ENCODE measurements at regions not wholly inside any gene's neighbourhood (a gene's known extent, or its start where the extent isn't known, plus 50 kb on each side); places are given as distances from the start of the nearest gene placed in this dataset.

DNA sequence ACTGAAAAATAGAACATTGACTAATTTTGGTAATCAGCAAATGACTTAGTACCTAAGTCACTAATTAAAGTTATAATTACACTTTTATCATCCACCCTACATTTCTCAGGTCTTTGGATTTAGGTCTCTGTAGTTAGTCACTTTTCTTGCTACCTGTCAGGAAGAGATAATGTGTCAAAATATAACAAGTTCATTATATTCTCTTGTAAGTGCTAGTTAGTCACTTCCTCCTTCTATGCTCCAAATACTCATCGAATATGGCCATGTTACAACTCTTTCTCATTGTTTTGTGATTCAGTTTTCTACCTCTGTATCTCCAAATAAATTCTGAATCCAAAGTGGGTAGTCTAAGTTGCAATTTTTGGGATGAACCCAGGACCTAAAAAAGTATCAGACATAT lies 163.5 kb upstream of the KIF2B start:
- Mint-ChIP-seq H3K4me3 (no peak overlapping the region), H3K27me3 (ENCODE audit: insufficient read depth, low read depth, poor library complexity) (no peaks in the 10 kb centered on the region), H3K27ac (no peak overlapping the region), H3K4me1 (peaks cover 3% of the 10 kb centered on the region; the same call in 1 of the 3 replicates), H3K9me3 (no peaks in the 10 kb centered on the region), H3K36me3 (ENCODE audit: low read depth) (no peaks in the 10 kb centered on the region)
- DNase-seq (ENCODE audit: low spot score) (no peak), ATAC-seq (no peak)
- H2AFZ ChIP-seq, result no peak overlapping the region
- H3K27ac ChIP-seq (ENCODE audit: low read depth), result no peak overlapping the region
- H3K36me3 ChIP-seq (ENCODE audit: insufficient read depth), result no peaks in the 10 kb centered on the region
- H3K27me3 ChIP-seq (ENCODE audit: insufficient read depth), result no peaks in the 10 kb centered on the region
- no peaks in the 10 kb centered on the region for H3K79me2 ChIP-seq (replicated peaks; ENCODE audit: insufficient read depth)
- no peak overlapping the region for H3K4me2 ChIP-seq
- no peak overlapping the region for H3K4me3 ChIP-seq
- H3F3A ChIP-seq (replicated peaks; ENCODE audit: low read depth), result no peaks in the 10 kb centered on the region
- peaks cover 7% of the 10 kb centered on the region; the same call in 1 of the 2 replicates for H3K4me1 ChIP-seq (ENCODE audit: insufficient read depth)
- TF ChIP-seq JUNB (IDR thresholded peaks at IDR 0.05; ENCODE audit: unreplicated experiment), result no peak
- TF ChIP-seq EZH2 (IDR thresholded peaks at IDR 0.05; ENCODE audit: low read depth, unreplicated experiment), result no peak
- H3K9me2 ChIP-seq (ENCODE audit: insufficient read depth), result 0 out of 2 replicates have a peak, but pooled peaks cover 4% of the 10 kb centered on the region
- H4K20me1 ChIP-seq (replicated peaks; ENCODE audit: insufficient read depth), result no peaks in the 10 kb centered on the region

DNA sequence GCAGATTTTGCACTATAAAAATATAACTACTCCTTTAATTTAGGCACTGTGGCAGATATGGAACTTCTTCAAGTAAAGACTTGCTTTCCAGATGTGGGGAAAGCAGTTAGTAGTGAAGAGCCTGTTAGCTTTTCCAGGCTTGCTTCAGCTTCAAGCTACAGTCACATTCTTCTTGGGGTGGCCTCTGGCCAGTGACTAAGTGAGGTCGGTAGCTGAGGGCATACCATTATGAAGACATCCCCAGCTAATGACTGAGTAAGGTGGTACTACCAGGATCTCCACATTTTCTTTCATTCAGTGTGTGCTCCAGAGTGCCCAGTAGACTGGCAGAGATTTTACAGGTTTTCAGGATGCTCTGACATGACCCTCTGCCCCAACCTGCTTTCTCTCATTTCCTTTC lies 167.1 kb upstream of the KIF2B start:
- no peaks in the 10 kb centered on the region for H3K36me3 ChIP-seq (ENCODE audit: insufficient read depth)
- H4K20me1 ChIP-seq (replicated peaks; ENCODE audit: insufficient read depth), result no peaks in the 10 kb centered on the region
- ATAC-seq, result no peak
- DNase-seq (ENCODE audit: low spot score), result no peak
- Mint-ChIP-seq H3K9me3 (no peaks in the 10 kb centered on the region), H3K27me3 (ENCODE audit: insufficient read depth, low read depth, poor library complexity) (no peaks in the 10 kb centered on the region), H3K27ac (no peak overlapping the region), H3K4me1 (peaks cover under 1% of the 10 kb centered on the region; the same call in 1 of the 3 replicates), H3K36me3 (ENCODE audit: low read depth) (no peaks in the 10 kb centered on the region), H3K4me3 (no peak overlapping the region)
- no peak overlapping the region for H3K27ac ChIP-seq (ENCODE audit: low read depth)
- H3K4me3 ChIP-seq, result no peak overlapping the region
- H3K4me1 ChIP-seq (ENCODE audit: insufficient read depth), result peaks cover 3% of the 10 kb centered on the region; the same call in 1 of the 2 replicates
- no peaks in the 10 kb centered on the region for H3K79me2 ChIP-seq (replicated peaks; ENCODE audit: insufficient read depth)
- H3K4me2 ChIP-seq, result no peak overlapping the region
- no peaks in the 10 kb centered on the region for H3F3A ChIP-seq (replicated peaks; ENCODE audit: low read depth)
- no peak for TF ChIP-seq CREB1 (CRISPR knock-in tag; IDR thresholded peaks at IDR 0.05; ENCODE audit: low read depth)
- TF ChIP-seq ZNF114 (CRISPR knock-in tag; IDR thresholded peaks at IDR 0.05), result no peak
- no peak for TF ChIP-seq POLR2AphosphoS5 (IDR thresholded peaks at IDR 0.05; ENCODE audit: low read depth)
- TF ChIP-seq, protein P1, sequence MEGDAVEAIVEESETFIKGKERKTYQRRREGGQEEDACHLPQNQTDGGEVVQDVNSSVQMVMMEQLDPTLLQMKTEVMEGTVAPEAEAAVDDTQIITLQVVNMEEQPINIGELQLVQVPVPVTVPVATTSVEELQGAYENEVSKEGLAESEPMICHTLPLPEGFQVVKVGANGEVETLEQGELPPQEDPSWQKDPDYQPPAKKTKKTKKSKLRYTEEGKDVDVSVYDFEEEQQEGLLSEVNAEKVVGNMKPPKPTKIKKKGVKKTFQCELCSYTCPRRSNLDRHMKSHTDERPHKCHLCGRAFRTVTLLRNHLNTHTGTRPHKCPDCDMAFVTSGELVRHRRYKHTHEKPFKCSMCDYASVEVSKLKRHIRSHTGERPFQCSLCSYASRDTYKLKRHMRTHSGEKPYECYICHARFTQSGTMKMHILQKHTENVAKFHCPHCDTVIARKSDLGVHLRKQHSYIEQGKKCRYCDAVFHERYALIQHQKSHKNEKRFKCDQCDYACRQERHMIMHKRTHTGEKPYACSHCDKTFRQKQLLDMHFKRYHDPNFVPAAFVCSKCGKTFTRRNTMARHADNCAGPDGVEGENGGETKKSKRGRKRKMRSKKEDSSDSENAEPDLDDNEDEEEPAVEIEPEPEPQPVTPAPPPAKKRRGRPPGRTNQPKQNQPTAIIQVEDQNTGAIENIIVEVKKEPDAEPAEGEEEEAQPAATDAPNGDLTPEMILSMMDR (conservative IDR thresholded peaks at IDR 0.05; ENCODE audit: low read depth in 2 of 2), result no peak
- no peak for TF ChIP-seq ZNF331 (CRISPR knock-in tag; IDR thresholded peaks at IDR 0.05; ENCODE audit: low read depth)
- TF ChIP-seq, protein P2, sequence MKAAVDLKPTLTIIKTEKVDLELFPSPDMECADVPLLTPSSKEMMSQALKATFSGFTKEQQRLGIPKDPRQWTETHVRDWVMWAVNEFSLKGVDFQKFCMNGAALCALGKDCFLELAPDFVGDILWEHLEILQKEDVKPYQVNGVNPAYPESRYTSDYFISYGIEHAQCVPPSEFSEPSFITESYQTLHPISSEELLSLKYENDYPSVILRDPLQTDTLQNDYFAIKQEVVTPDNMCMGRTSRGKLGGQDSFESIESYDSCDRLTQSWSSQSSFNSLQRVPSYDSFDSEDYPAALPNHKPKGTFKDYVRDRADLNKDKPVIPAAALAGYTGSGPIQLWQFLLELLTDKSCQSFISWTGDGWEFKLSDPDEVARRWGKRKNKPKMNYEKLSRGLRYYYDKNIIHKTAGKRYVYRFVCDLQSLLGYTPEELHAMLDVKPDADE (IDR thresholded peaks at IDR 0.05), result no peak
- no peak for TF ChIP-seq JUNB (IDR thresholded peaks at IDR 0.05; ENCODE audit: unreplicated experiment)
- H3K27me3 ChIP-seq (ENCODE audit: insufficient read depth), result no peaks in the 10 kb centered on the region
- no peaks in the 10 kb centered on the region for H3K9me2 ChIP-seq (ENCODE audit: insufficient read depth)
- no peak overlapping the region for H2AFZ ChIP-seq

DNA sequence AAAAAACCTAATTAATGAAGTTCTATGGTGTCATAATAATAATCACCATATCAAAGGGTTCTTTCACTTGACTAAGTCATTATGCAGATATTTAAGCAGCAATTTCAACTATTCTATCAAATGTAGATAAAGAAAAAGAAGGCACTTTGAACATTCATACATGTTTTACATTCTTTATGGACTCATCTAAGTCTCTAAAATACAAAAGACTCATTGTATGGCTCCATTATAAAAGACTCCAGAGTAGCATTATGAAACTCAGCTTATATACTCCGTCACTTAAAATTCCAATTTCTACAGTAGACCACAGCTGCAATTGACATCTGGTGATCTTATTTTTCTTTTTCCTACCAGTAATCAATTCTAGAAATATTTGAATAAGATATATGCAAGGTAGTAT lies 173.5 kb upstream of the KIF2B start:
- ATAC-seq (no peak), DNase-seq (ENCODE audit: low spot score) (no peak)
- H2AFZ ChIP-seq, result no peak overlapping the region
- Mint-ChIP-seq H3K27ac (no peak overlapping the region), H3K27me3 (ENCODE audit: insufficient read depth, low read depth, poor library complexity) (peaks cover 3% of the 10 kb centered on the region), H3K4me3 (no peak overlapping the region), H3K36me3 (ENCODE audit: low read depth) (peaks cover 10% of the 10 kb centered on the region; the same call in 2 of the 3 replicates), H3K4me1 (no peaks in the 10 kb centered on the region), H3K9me3 (no peaks in the 10 kb centered on the region; the same call in 2 of the 3 replicates)
- H3K4me1 ChIP-seq (ENCODE audit: insufficient read depth), result no peaks in the 10 kb centered on the region
- H3K4me2 ChIP-seq, result no peak overlapping the region
- H3K9me2 ChIP-seq (ENCODE audit: insufficient read depth), result no peaks in the 10 kb centered on the region; the same call in 1 of the 2 replicates
- no peaks in the 10 kb centered on the region for H3K79me2 ChIP-seq (replicated peaks; ENCODE audit: insufficient read depth)
- no peak overlapping the region for H3K4me3 ChIP-seq
- no peak overlapping the region for H3K27ac ChIP-seq (ENCODE audit: low read depth)
- no peaks in the 10 kb centered on the region for H3K36me3 ChIP-seq (ENCODE audit: insufficient read depth)
- H4K20me1 ChIP-seq (replicated peaks; ENCODE audit: insufficient read depth), result no peaks in the 10 kb centered on the region
- H3F3A ChIP-seq (replicated peaks; ENCODE audit: low read depth), result no peaks in the 10 kb centered on the region
- no peaks in the 10 kb centered on the region for H3K27me3 ChIP-seq (ENCODE audit: insufficient read depth)
- TF ChIP-seq NANOG (IDR thresholded peaks at IDR 0.05; ENCODE audit: borderline replicate concordance), result no peak
- TF ChIP-seq, protein P2 (IDR thresholded peaks at IDR 0.05), result no peak

Data from GM23338 (cell line).